ENCODE measurements at regions not wholly inside any gene's neighbourhood (a gene's known extent, or its start where the extent isn't known, plus 50 kb on each side); places are given as distances from the start of the nearest gene placed in this dataset.
"Not testable (repeated sequence)": the region's sequence is repeated elsewhere in the genome, so short reads cannot be mapped to it uniquely, and the experiment has no call there.

- DNase-seq (ENCODE audit: low spot score): not testable (repeated sequence)
Measured at GRCh38 chr16:52104993-52105392, 441.9 kb downstream of the TOX3 start.

DNA sequence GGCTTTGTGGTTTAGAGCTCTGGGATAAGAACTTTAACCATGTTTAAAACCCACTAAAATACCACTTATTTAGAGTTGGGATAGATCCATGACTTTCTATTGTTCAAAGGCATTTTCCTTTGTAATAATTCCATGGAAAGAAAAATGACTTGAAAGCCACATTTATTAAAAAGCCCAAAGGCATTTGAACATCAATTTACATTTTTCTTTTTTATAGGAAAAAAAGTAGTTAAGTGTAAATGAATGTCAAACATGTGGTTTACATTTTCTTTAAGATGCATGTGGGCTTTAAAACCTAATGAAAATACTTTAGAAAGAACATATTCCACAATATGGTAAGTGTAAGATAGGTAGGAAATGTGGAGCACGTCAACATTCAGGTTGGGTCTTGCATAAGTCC lies 443.2 kb downstream of the TOX3 start:
- no peak for DNase-seq (ENCODE audit: low spot score)

GRCh38 chr16:52101246-52101645 lies 445.7 kb downstream of the TOX3 start:
- no peak for DNase-seq (ENCODE audit: low spot score)

DNA sequence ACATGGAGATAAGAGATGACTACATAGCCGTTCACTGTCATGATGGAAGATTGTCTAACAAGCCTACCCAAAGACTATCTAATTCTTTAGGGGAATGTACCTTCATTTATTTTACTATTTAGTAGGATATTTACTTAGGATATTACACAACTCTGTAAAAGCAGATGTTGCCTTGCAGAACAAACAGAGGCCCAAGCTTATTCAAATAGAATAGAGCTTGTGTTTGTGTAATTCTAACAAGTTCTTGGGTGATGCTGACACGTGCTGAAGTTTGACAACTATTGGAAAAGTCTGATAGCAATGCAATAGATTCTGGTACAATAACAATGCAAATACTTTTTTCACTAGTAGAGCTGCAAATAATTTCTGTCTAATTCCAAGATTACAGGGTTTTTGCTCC lies 447.6 kb downstream of the TOX3 start:
- DNase-seq (ENCODE audit: low spot score): no peak

GRCh38 chr16:52095471-52095870 lies 451.5 kb downstream of the TOX3 start:
- no peak for DNase-seq (ENCODE audit: low spot score)

GRCh38 chr16:52092126-52092525 lies 454.8 kb downstream of the TOX3 start:
- no peak for DNase-seq (ENCODE audit: low spot score)

DNA sequence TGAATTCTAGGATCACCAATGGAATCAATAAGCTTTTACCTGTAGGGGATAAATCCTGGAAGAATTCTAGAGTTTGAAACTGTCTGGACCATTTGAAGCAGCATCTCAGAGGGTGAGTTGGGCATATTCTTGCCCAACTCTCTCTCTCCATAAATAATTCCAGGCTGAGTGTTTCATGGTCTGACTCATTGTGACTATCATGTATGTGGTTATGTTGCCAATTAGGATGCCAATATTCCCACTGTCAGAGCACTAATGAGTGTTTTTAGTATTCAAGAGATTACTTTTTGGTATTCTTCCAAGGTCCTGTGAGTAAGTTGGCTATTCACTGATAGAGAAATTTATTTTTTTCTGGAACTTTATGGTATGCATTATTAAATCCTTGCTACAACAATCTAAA lies 456.9 kb downstream of the TOX3 start:
- peak; percentile 5 for DNase-seq (ENCODE audit: low spot score)

- DNase-seq (ENCODE audit: low spot score): no peak
Measured at GRCh38 chr16:52089476-52089875, 457.5 kb downstream of the TOX3 start.

- no peak for DNase-seq (ENCODE audit: low spot score)
Measured at GRCh38 chr16:52086901-52087300, 460.0 kb downstream of the TOX3 start.

DNA sequence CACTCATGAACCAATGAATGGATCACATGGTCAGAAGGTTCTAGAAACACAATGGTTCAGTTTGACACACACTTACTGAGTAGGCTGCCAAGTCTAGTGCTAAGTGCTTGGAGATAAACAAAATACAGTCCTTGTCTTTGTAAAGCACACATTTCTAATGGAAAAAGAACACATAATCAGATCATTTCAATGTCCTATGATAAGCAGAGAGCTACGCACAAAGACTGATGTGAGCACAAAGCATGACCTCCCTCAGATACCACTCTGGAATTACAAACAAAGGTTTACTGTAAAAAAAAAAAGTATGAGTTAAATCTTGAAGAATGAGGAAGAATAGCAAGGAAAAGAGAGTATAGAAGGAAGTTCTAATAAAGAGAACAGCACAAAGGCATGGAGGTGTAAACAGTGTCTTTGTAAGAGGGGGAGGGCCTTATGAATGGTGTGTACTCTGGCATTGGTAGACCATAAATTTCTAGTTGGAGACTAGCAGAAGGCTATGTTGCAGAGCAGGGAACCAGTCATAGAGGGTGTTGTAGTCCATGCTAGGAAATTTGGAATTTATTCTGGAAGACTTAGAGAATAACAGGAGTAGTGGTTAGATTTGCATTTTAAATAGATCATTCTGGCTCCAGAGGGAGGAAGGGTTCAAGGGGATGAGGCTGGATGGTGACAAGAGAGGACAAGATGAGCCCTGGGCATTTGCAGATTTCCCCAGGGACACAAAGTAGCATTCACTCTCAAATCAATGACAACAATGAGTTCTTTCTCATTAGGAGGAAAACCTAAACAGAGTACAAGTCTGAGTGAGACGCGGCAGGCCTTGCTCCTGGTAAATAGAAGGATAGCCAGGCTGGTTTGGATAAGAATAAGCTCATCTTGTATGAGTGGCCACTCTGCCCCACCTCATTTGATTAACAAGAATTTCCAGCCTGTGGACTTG lies 468.0 kb downstream of the TOX3 start:
- no peak for DNase-seq (ENCODE audit: low spot score)

- no peak for DNase-seq (ENCODE audit: low spot score)
Measured at GRCh38 chr16:52077607-52078006, 469.3 kb downstream of the TOX3 start.

- no peak for DNase-seq (ENCODE audit: low spot score)
Measured at GRCh38 chr16:52076801-52077201, 470.1 kb downstream of the TOX3 start.

GRCh38 chr16:52076332-52076731 lies 470.6 kb downstream of the TOX3 start:
- no peak for DNase-seq (ENCODE audit: low spot score)

GRCh38 chr16:52074133-52074532 lies 472.8 kb downstream of the TOX3 start:
- no peak for DNase-seq (ENCODE audit: low spot score)

GRCh38 chr16:52073024-52073423 lies 473.9 kb downstream of the TOX3 start:
- no peak for DNase-seq (ENCODE audit: low spot score)

DNA sequence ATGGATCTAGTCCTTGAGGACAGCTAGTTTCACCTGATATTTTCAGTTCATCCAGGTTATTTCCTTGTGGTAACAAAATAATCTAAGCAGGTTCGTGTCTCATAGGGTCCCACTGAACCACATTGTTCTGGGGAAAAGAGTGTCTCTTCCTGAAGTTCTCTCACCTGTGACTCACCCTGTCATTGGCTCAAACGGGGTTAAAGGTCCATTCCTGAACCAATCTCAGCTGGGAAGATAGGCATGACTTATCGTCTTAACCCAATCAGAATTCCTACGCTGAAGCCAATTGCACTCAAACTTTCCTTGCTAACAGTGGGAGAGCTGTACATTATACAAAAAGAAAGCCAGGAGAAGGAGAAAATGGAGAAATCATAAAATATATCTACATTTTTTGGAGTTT lies 475.8 kb downstream of the TOX3 start:
- DNase-seq (ENCODE audit: low spot score): no peak

GRCh38 chr16:52070341-52071057 lies 476.4 kb downstream of the TOX3 start:
- no peak for DNase-seq (ENCODE audit: low spot score)

- peak; percentile 48 for DNase-seq (ENCODE audit: low spot score)
Measured at GRCh38 chr16:52069866-52070265, 477.1 kb downstream of the TOX3 start.

DNA sequence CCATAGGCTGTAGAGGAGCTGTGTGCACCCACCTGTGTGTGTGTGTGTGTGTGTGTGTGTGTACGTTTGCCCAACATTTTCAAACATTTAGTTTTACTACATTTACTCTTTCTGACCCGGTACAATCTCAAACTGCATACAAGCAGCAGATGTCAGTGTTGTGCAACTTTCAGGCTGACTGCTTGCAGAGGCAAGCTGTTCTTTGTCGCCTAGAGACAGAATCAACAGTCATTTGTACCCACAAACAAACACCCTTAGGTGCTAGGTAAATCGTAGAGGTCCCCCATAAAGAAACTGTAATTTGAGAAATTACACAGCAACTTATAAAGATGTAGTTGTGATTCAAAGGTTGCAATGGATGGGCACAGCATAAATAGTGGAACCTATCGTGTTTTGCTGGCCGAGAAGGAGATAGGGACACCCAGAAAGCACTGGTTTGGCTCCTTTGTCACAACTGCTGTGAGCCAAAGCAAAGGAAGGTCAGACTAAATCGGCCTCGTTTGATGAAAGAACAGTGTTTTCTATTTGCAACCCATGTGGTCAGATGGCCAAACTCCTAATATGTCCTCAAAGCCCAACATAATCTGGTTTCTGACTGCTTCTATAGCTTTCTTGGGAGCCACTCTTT lies 478.4 kb downstream of the TOX3 start:
- DNase-seq (ENCODE audit: low spot score): peak; percentile 35

GRCh38 chr16:52066962-52067361 lies 480.0 kb downstream of the TOX3 start:
- no peak for DNase-seq (ENCODE audit: low spot score)

- DNase-seq (ENCODE audit: low spot score): no peak
Measured at GRCh38 chr16:52056259-52056658, 490.7 kb downstream of the TOX3 start.

GRCh38 chr16:52055381-52055780 lies 491.6 kb downstream of the TOX3 start:
- DNase-seq (ENCODE audit: low spot score): no peak

- no peak for DNase-seq (ENCODE audit: low spot score)
Measured at GRCh38 chr16:52054326-52054725, 492.6 kb downstream of the TOX3 start.
